HL-60 (cell line): ENCODE measurements at regions not wholly inside any gene's neighbourhood (a gene's known extent, or its start where the extent isn't known, plus 50 kb on each side); places are given as distances from the start of the nearest gene placed in this dataset.
A peak's percentile ranks its signal among the peaks of the same experiment; 100 is the strongest.

Experiments
- DNase-seq, 2 experiments: peaks; one replicate each; pipeline ENCODE4 v3.0.0-alpha.2; 2010 to 2020; ENCODE audit warnings: low read depth in 1 of 2, low spot score in 1 of 2
- H3K27ac ChIP-seq: fragments of 250-450 bp; sonication (Bioruptor Pico); replicated peaks from 2 replicates; pipeline ENCODE4 v1.5.1; 2020; ENCODE audit warnings: mild to moderate bottlenecking, moderate library complexity
- H3K27me3 ChIP-seq: fragments of 250-450 bp; sonication (Bioruptor Pico); 2 replicates; pipeline ENCODE4 v1.5.1; 2021; ENCODE audit warnings: mild to moderate bottlenecking, moderate library complexity; ENCODE audit not compliant: insufficient read depth, poor library complexity, severe bottlenecking
- H3K4me3 ChIP-seq: replicated peaks from 2 replicates; pipeline ENCODE4 v1.5.1; 2011; ENCODE audit warnings: mild to moderate bottlenecking, control low read depth, low read length; ENCODE audit not compliant: insufficient read depth
- GABPA ChIP-seq: IDR thresholded peaks from 2 replicates; pipeline ENCODE4 v1.6.1; 2012; ENCODE audit warnings: low read depth
- POLR2AphosphoS5 ChIP-seq: IDR thresholded peaks from 2 replicates; pipeline ENCODE4 v1.6.1; 2012; ENCODE audit warnings: low read depth
- SPI1 ChIP-seq: IDR thresholded peaks from 2 replicates; pipeline ENCODE4 v1.6.1; 2012; ENCODE audit warnings: low read depth, mild to moderate bottlenecking, borderline replicate concordance
- TF ChIP-seq, protein P1 (sequence below): IDR thresholded peaks from one replicate; pipeline ENCODE4 v1.5.1; 2011; ENCODE audit warnings: low read length, control low read depth, inconsistent platforms; ENCODE audit not compliant: insufficient read depth
- TF ChIP-seq, protein P2 (sequence below): IDR thresholded peaks from 2 replicates; pipeline ENCODE4 v1.6.1; 2012; ENCODE audit warnings: low read depth; ENCODE audit not compliant: insufficient replicate concordance

DNA sequence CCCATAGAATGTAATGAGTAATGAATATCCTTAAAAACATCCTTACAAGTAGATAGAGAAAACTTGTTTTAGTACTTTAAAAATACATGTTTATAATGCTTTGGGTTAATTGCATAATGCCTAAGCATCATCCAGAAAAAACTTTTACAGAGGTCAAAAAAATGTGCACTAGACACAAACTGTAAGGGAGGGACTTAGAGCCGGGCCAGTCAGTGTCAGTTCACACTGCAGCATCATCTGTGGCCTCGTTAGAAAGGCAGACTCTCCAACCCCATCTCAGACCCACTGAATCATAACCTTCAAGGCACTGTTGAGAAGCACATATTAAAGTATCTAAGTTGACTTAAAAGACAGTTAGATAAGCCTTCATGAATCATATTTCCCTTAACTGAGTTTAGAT, 230.1 kb upstream of the PRPS1L1 start:
- Histone ChIP-seq H3K27me3 (no peaks in the 10 kb centered on the region), H3K27ac (no peak overlapping the region), H3K4me3 (no peak overlapping the region)
- TF ChIP-seq, protein P1, sequence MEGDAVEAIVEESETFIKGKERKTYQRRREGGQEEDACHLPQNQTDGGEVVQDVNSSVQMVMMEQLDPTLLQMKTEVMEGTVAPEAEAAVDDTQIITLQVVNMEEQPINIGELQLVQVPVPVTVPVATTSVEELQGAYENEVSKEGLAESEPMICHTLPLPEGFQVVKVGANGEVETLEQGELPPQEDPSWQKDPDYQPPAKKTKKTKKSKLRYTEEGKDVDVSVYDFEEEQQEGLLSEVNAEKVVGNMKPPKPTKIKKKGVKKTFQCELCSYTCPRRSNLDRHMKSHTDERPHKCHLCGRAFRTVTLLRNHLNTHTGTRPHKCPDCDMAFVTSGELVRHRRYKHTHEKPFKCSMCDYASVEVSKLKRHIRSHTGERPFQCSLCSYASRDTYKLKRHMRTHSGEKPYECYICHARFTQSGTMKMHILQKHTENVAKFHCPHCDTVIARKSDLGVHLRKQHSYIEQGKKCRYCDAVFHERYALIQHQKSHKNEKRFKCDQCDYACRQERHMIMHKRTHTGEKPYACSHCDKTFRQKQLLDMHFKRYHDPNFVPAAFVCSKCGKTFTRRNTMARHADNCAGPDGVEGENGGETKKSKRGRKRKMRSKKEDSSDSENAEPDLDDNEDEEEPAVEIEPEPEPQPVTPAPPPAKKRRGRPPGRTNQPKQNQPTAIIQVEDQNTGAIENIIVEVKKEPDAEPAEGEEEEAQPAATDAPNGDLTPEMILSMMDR, result no peak
- TF ChIP-seq GABPA (no peak), POLR2AphosphoS5 (no peak), SPI1 (no peak)
- TF ChIP-seq, protein P2, sequence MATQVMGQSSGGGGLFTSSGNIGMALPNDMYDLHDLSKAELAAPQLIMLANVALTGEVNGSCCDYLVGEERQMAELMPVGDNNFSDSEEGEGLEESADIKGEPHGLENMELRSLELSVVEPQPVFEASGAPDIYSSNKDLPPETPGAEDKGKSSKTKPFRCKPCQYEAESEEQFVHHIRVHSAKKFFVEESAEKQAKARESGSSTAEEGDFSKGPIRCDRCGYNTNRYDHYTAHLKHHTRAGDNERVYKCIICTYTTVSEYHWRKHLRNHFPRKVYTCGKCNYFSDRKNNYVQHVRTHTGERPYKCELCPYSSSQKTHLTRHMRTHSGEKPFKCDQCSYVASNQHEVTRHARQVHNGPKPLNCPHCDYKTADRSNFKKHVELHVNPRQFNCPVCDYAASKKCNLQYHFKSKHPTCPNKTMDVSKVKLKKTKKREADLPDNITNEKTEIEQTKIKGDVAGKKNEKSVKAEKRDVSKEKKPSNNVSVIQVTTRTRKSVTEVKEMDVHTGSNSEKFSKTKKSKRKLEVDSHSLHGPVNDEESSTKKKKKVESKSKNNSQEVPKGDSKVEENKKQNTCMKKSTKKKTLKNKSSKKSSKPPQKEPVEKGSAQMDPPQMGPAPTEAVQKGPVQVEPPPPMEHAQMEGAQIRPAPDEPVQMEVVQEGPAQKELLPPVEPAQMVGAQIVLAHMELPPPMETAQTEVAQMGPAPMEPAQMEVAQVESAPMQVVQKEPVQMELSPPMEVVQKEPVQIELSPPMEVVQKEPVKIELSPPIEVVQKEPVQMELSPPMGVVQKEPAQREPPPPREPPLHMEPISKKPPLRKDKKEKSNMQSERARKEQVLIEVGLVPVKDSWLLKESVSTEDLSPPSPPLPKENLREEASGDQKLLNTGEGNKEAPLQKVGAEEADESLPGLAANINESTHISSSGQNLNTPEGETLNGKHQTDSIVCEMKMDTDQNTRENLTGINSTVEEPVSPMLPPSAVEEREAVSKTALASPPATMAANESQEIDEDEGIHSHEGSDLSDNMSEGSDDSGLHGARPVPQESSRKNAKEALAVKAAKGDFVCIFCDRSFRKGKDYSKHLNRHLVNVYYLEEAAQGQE, result no peak
- DNase-seq, result no peak

DNA sequence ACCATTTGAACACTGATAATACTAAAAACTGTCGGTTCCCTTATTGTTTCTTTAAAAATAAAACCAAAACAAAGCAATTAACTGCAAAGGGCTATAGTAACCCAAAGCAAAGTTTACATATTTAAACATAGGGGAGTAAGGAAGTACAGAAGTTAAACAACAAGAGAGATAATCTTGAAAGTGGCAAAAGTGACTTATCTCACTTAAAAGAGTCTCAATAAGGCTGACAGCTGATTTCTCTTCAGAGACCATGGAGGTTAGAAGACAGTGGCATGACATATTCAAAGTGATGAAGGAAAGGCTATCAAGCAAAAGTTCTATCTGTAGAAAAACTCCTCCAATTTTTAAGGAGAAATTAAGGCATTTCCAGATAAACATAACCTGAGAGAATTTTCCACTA, 233.5 kb upstream of the HDAC9 start:
- H3K27ac ChIP-seq, result no peak overlapping the region
- TF ChIP-seq SPI1 (no peak), GABPA (no peak), POLR2AphosphoS5 (no peak)
- TF ChIP-seq, protein P1, result no peak
- TF ChIP-seq, protein P2, result no peak
- no peak overlapping the region for H3K4me3 ChIP-seq
- H3K27me3 ChIP-seq, result no peaks in the 10 kb centered on the region
- DNase-seq, result peak in 1 of 2 experiments; percentile 16

DNA sequence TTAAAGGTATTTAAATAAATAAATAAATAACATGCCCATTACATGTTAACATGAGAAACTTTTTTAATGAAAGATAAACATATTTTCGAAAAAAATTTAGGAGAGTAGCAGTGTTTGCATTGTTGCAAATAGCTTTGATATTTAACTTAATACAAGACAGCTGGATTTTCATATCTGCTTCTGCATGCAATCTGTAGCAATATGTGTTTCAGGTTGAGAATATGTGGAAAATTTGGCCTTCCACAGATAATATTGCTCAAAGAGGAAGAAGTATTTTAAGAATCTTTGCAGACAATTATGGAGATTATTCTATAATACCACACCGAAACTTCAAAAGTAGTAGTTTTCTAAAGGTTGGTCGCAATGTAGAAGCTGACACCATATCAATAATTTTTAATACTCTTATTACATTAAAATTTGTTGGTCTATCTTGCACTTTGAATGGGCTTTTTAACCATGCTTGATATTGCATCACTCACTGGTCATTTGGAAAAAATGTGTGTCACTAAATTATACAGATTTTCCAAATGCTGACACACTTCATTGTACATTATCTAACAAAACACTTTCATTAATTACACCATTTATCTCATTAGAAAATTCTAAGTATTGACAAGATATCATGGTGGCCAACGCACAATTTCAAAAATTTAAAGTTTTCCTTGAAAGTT, 229.8 kb upstream of the HDAC9 start:
- H3K27ac ChIP-seq, result no peak overlapping the region
- no peak for DNase-seq
- H3K27me3 ChIP-seq, result no peaks in the 10 kb centered on the region
- TF ChIP-seq SPI1 (no peak), GABPA (no peak), POLR2AphosphoS5 (no peak)
- TF ChIP-seq, protein P2, result no peak
- TF ChIP-seq, protein P1, result no peak
- no peak overlapping the region for H3K4me3 ChIP-seq
